PC-9 (cell line): ENCODE measurements at regions not wholly inside any gene's neighbourhood (a gene's known extent, or its start where the extent isn't known, plus 50 kb on each side); places are given as distances from the start of the nearest gene placed in this dataset.

ENCODE experiments used
- CTCF ChIP-seq: fragments of 200-600 bp; sonication (generic); conservative IDR thresholded peaks from 2 replicates; pipeline ENCODE4 v1.6.1; 2017; ENCODE audit warnings: mixed run types, antibody characterized with exemption, mild to moderate bottlenecking, moderate library complexity
- EZH2 ChIP-seq: fragments of 200-600 bp; sonication (generic); IDR thresholded peaks from 2 replicates; pipeline ENCODE4 v1.8.0; 2017; ENCODE audit warnings: antibody characterized with exemption, low read depth

- TF ChIP-seq CTCF (no peak), EZH2 (no peak)
Observed at GRCh38 chr3:153268564-153269279, 106.7 kb downstream of the RAP2B start.
